GM13976 (cell line): ENCODE measurements at regions not wholly inside any gene's neighbourhood (a gene's known extent, or its start where the extent isn't known, plus 50 kb on each side); places are given as distances from the start of the nearest gene placed in this dataset.
A peak's percentile ranks its signal among the peaks of the same experiment; 100 is the strongest.

Experiments used
- DNase-seq: peaks from one replicate; pipeline ENCODE4 v3.0.0; 2012; ENCODE audit warnings: low spot score
- CTCF ChIP-seq: IDR thresholded peaks from 2 replicates; pipeline ENCODE4 v1.5.1; 2012; ENCODE audit warnings: borderline replicate concordance, mild to moderate bottlenecking; ENCODE audit not compliant: insufficient read depth; ENCODE audit errors: extremely low read depth, missing control alignments, control extremely low read depth
- in situ Hi-C: fragments of 300-500 bp; cut with MboI; formaldehyde crosslinking; loops from one replicate; pipeline ENCODE4 v1.12.0; 2022; ENCODE audit warnings: low sequenced_read_pairs, mixed read lengths, inconsistent platforms; ENCODE audit not compliant: unreplicated experiment

DNA sequence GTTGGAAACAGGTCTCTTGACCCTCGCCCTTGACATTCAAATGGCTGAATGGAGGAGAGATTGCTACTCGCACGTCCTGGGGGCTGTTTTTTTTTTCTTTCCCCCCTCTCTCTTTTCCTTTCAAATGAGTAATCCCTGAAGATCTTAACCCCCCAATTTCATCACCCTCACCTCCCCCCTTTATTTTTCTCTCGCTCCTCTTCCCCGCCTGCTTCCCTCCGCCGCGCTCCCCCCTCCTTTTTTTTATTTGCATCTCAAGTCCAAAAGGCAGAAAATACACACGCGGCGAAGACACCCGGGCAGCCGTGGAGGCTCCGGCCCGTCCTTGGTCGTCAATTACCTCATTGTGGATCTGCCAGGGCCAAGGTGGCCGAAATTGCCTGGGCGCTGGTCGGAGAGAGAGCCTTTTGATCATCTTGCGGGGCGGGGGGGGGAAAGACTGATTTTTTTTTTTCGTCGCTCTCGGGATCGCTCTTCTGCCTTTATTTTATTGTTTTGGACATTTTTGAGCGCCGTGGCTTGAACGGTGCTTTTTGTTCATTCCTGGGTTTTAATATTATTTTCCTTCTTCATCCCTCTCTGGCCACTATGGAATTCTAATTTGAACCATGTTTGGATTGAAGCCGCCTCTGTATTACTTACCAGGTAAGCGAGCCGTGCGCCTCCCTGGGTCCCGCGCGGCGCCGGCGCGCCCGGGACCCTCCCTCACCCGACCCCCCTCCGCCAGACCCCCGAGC, 57.2 kb upstream of the GSE1 start:
- no peak for DNase-seq
- TF ChIP-seq CTCF = no peak
- in situ Hi-C loops = loop anchor here (10.0 kb wide), 1 partner anchor 49 kb away; no protein-coding TSS in a partner anchor

GRCh38 chr16:85556456-85557082, 56.6 kb upstream of the GSE1 start:
- DNase-seq = peak; percentile 82
- TF ChIP-seq CTCF = no peak
- in situ Hi-C loops = loop anchor here (10.0 kb wide), 1 partner anchor 48 kb away; no protein-coding TSS in a partner anchor

DNA sequence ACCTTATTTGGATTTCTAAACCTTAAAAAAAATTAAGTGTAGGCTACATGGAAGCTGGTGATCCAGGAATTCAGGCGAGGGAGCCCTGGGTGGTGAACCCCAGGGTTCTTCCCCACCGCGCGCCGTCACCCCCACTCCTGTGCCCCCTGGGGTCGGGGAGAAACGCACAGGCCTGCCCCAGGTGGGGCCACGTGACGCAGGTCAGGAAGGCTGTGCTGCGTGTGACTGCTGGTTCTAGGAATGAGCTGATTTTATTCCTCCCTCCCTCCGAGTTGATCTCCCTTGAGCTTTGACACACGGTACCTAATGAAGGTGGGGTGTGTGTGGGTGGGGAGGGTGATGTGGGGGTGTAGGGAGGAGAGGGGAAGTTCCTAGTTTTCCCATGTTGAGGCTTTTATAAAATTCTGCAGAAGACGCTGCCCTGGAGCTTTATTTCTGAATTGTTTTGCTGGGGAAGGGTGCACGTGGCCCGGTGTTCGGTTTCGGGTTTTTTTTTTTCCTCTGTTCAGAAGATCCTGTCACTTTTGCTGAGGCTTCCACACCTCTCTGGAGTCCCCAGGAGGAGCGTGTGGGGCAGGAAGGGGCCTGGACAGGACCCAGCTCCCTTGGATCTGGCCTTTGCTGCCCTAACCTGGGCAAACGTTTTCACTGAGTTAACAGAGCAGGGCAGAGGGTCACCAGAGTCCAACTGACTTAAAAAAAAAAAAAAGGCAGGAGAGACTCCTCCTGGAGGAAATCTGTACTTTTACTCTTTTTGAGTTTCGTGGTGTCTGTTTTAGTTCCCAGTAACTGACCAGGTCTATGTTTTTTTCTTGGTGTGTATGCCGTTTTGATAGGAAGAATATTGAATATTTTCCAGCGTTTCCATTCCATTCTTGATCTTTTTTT, 55.8 kb upstream of the GSE1 start:
- no peak for TF ChIP-seq CTCF
- in situ Hi-C loops = loop anchor here (10.0 kb wide), 1 partner anchor 47 kb away; no protein-coding TSS in a partner anchor
- no peak for DNase-seq

GRCh38 chr16:85557971-85558657, 55.0 kb upstream of the GSE1 start:
- no peak for DNase-seq
- TF ChIP-seq CTCF = no peak
- in situ Hi-C loops = loop anchor here (10.0 kb wide), 1 partner anchor 47 kb away; no protein-coding TSS in a partner anchor

DNA sequence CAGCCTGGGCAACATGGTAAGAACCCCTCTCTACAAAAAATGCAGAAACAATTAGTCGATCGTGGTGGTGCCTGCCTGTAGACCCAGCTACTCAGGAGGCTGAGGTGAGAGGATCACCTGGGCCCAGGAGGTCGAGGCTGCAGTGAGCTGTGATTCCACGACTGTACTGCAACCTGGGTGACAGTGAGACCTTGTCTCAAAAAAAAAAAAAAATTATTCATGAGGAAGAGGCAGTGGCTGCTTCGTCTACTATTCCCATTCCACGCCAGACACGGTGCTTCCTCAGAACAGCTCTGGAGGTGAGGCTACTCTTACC, 52.2 kb upstream of the GSE1 start:
- in situ Hi-C loops = no loop called here
- no peak for TF ChIP-seq CTCF
- no peak for DNase-seq
